Bone marrow (tissue), 2 donors: ENCODE measurements at regions not wholly inside any gene's neighbourhood (a gene's known extent, or its start where the extent isn't known, plus 50 kb on each side); places are given as distances from the start of the nearest gene placed in this dataset.

Experiments
- DNase-seq, 2 donors: peaks; one replicate each; lab custom pipeline; 2025; lab: John Stamatoyannopoulos, UW

- DNase-seq: no peak
Measured at GRCh38 chr10:9762966-9763656, 1254.6 kb upstream of the CELF2 start.

DNA sequence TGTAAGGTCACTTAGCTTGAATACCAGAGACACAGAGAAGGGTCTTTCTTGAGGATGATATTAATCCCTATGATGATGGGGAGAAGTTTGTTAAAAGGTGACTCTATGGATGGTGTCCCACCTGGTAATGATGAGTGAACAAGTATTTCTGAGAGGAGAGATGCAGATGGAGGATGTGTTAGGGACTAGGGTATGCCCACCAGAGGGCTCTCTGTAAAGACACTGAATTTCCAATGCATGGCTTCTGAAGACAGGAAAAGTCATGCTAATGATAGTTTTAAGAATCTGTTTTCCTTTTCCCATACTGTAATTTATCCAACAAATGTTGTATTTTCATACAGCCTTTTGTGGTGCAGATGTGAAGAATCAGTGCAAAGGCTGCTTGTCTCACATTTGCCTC is 1250.9 kb upstream of the CELF2 start:
- DNase-seq: no peak

- no peak for DNase-seq
Measured at GRCh38 chr10:9781666-9782065, 1236.0 kb upstream of the CELF2 start.

- no peak for DNase-seq
Measured at GRCh38 chr10:9786101-9786500, 1231.6 kb upstream of the CELF2 start.

DNA sequence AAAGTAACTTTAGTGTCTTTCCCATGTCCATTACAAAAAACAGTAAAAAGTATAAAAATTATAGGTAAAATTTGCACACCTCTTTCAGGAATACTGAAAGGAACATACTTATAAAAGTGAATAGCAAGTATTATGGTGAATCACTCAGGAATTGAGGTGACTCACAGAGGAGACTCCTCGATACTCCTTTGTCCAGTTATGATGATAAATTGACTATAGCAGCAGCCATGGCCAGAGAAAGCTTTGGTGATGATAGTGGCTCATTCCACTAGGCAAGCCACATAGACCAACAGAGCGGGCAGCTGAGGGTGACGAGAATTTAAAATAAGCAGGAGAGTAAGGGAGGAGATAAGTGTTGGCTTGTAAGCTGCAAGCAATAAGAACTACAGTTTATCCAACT is 1231.1 kb upstream of the CELF2 start:
- no peak for DNase-seq

DNA sequence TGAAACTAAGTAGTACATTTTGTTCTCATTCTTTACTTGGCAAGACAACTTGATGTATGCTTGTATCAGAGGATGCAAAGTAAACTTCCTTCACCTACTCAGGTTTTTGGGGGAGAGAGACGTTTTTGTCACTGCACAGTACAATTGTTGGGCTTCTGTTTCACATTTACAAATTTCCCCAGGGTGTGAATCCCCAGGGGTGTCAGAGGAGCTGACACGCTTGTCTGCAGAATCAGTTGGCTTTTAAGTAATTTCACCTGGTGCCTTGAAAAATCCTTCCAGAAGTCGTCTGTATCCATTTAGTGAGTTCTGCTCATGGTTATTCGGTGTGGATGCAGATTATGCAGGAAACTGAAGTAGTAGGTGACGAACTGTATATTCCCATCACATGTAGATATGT is 1227.7 kb upstream of the CELF2 start:
- no peak for DNase-seq

DNA sequence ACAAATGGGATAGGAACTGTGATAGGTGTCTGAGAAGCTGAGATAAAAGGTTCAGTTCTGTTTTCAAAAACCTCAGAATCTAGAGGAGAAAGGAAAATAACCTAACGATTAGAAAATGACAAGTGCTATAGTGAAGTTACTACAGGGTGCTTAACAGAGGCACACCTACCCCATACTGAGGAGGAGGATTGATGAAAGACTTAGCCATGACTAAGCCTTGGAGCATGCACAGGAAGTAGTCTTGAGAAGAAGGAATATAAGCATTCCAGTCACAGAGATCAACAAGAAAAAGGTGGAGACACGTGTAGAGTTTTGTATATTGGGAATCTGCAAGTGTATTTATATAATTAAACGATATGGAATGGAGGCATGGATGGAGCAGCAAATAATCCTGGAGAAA is 1225.5 kb upstream of the CELF2 start:
- no peak for DNase-seq

DNA sequence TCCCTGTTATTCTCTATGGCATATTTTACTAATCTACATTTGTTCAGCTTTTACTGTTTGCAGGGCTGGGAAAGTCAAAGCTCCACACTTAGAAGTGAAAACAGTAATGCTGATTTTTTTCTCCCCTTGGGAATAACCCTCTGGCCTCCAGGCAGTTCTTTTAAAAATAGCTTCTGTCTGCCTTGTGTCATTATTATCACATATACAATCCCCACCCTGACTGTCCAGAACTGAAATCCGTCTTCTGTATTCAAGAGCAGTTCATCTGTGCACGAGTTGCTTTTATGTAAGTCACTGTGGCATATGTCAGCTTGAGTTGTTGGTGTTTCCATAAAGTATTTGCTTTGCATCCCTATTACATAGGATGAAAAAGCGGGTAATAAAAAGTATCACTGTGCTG is 1221.1 kb upstream of the CELF2 start:
- DNase-seq: no peak

GRCh38 chr10:9800011-9800410 is 1217.7 kb upstream of the CELF2 start:
- DNase-seq: no peak

DNA sequence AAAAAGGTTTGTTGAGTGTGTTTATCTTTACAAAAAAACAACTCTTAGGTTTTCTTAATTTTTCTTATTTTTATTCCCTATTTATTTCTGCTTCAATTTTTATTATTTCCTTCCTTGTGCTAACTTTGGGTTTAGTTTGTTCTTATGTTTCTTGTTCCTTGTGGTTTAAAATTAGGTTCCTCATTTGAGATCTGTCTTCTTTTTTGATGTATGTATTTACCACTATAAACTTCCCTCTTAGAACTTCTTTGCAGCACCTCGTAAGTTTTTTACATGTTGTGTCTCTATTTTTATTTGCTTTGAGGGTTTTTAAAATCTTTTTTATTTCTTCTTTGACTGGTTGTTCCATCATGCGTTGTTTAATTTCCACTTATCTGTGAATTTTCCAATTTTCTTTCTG is 1217.1 kb upstream of the CELF2 start:
- no peak for DNase-seq

DNA sequence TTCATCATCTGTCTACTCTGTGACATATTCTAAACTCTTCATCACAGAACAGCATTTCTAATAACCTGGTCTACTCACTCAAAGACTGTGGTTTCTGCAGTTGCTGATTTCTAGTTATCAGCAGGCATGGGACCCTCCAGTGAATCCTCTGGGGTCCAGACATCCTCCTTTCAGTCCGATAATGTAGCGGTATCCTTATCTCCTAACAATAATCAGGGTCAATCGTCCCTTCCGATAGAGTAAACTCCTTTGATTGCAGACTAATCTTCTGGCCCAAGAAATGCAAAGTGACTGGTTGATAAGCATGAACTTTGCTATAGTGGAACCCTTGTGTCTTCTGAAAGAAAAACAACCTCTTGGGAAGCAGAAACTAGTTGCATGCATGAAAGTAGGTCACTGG is 1209.8 kb upstream of the CELF2 start:
- no peak for DNase-seq

DNA sequence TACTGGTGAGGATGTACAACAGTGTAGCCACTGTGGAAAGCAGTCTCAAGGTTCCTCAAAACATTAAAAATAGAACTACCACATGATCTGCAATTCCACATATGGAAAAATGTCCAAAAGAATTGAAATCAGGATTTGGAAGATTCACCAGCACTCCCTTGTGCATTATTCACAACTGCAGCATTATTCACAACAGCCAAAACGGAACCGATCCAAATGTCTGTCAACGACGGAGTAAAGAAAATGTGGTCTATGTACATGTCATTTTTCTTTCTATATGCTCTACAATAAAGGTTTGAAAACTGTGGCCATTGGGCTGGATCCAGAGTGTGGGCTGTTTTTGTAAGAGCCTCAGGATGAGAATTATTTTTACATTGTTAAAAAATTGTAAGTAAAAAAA is 1206.1 kb upstream of the CELF2 start:
- no peak for DNase-seq

DNA sequence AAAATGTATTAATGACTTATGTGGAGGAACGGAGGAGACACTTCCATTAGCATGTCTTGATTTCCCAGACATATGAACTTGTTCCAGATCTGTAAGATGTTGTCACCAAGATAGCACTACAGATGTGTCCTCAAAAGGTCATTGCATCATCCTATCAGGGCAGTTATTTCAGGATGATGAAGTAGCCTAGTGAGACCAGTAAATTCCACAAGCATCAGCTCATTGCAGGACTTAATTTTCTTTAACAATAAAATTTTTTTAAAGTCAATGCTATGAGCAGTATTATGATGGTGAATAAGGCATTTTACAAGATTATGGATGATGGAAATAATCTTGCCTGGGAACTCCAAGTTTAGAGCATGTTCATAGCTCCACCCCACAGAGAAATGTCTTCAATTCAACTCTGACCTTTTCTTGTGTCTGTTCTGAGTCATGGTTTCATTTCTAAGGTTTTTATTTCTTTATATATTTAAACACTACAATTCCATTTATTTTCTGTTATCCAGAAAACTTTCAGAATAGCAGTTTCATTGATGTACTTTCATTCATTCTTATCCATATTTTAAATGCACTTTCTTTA is 1203.3 kb upstream of the CELF2 start:
- no peak for DNase-seq

DNA sequence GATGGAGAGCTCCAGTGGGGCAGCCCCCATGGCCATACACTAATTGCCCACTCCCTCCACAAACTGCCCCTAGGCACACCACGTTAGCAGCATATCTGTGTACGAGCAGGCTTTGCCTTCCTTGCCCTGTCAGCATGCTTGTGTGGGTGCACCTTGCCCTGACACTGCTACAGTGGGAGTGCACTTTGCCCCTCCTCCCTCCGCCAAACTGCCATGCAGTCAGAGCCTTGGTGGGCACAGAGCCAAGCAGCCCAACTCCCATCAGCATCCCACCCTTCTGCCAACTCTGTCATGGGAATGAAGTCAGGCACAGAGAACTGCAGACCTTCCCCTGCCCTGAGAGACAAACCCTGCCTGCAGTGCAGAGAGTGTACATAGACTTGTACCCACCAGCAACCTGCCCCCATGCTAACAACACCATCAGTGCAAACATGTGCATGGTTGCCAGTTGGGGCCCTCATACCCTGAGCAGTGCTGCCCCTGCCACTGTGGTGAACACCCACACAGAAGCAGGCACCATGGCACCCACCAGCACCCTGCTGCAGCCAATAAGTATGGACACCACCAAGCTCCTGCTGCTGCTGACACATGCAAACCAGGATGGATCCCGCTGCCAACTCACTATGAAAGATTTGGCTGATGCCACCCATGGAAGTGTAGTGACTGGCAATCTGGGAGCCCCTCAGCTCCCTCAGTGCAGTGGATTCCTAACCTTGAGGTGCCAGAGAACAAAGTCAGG is 1197.7 kb upstream of the CELF2 start:
- no peak for DNase-seq

DNA sequence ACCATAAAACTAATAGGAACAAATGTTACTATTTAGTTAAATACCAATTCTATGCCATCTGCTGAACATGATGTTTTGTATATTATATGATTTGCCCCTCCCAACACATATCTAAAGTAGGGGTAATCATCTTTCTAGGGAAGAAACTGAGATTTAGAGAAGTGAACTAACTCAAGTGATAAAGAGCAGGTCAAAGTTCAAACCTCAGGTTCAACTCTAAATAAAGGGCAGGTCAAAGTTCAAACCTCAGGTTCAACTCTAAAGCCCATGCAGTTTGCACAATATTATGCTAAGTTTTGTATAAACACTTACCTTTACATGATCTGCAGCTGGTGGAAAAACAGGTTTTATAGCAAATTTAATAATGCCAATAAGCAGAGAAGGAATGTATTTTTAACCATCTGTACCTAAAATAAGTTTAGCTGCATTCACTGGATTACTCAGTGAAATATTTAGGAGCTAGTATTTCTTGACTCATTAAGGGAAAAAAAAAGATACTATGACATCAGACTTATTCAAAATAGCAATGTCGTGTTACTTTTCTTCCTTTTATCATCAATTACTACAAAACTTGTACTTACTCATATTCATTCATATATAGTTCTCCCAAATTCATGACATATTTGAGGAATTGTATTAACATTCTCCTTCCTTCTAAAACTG is 1194.3 kb upstream of the CELF2 start:
- DNase-seq: no peak

- DNase-seq: no peak
Measured at GRCh38 chr10:9824631-9825071, 1193.0 kb upstream of the CELF2 start.

- DNase-seq: no peak
Measured at GRCh38 chr10:9825491-9826018, 1192.1 kb upstream of the CELF2 start.

DNA sequence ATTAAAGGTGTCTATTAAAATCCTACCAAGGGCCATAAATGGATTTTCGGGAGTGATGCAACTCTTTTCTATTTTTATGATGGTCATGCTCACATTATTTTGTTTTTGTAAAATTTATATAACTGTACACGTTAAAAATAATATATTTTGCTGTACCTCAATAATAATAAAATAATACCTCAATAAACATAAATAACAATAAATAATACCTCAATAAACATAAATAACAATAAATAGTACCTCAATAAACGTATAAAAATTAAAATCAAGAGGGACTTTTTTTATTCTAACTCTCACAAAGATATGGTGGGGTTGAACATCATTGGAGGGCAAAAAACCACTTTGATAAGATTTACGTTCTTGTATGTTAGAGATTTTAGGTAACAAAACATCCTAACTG is 1189.6 kb upstream of the CELF2 start:
- DNase-seq: no peak

- DNase-seq: no peak
Measured at GRCh38 chr10:9833942-9834341, 1183.7 kb upstream of the CELF2 start.

GRCh38 chr10:9834434-9834833 is 1183.2 kb upstream of the CELF2 start:
- DNase-seq: no peak

GRCh38 chr10:9845075-9845474 is 1172.6 kb upstream of the CELF2 start:
- no peak for DNase-seq

DNA sequence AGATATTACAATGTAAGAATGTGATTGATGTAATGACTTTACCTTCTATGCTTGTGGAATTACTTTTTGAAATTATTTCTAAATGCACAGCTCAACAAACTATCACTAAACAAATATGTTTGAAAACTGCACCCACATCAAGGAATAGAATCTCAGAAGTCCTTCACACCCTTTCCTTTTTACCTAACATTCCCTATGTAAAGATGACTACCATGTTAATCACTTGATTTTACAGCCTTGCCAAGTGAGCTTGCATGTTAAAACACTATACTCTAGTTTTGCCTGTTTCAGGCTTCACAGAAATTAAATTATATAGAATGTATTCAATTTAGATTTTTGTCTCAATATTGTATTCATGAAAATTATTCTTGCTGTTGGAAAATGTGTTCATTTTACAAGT is 1169.4 kb upstream of the CELF2 start:
- DNase-seq: no peak

- no peak for DNase-seq
Measured at GRCh38 chr10:9848981-9849380, 1168.7 kb upstream of the CELF2 start.
